ENCODE measurements at regions not wholly inside any gene's neighbourhood (a gene's known extent, or its start where the extent isn't known, plus 50 kb on each side); places are given as distances from the start of the nearest gene placed in this dataset.

DNA sequence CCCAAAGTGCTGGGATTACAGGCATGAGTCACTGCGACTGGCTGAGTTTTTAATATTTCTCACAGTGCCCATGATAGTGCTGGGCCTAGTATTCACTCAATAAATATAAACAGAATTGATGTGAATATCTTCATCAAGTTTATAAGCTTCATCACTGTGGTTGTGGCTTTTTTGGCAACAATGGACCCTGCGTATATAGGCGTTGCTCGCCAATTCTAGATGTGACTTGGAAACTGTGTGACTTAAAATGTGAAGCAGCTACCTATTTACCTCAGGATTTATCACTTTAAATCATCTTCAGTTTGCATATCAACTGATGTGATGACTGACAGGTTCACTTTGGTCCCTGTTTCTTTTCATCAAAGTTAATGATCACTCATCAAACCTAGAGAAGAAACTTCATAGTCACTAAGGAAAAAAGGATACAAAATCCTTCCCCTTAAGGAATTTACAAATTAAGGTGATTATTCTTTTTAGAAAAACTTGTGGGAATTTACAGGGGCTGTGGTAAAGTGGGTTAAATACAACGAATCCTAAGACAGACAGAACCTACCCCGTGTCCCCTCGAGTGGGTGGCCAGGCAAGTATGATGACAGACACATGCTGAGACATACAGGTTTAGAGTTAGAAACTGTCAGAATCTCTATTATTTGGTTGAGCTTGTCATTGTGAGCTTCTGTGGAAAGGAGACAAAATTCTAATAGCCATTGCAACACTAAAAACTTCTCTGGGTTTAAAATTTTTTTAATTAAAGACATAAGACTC, 101.3 kb downstream of the AKAP11 start (continued):
- TF ChIP-seq SUZ12 (IDR thresholded peaks at IDR 0.05; ENCODE audit: low read length) = no peak
- TF ChIP-seq, protein P1, sequence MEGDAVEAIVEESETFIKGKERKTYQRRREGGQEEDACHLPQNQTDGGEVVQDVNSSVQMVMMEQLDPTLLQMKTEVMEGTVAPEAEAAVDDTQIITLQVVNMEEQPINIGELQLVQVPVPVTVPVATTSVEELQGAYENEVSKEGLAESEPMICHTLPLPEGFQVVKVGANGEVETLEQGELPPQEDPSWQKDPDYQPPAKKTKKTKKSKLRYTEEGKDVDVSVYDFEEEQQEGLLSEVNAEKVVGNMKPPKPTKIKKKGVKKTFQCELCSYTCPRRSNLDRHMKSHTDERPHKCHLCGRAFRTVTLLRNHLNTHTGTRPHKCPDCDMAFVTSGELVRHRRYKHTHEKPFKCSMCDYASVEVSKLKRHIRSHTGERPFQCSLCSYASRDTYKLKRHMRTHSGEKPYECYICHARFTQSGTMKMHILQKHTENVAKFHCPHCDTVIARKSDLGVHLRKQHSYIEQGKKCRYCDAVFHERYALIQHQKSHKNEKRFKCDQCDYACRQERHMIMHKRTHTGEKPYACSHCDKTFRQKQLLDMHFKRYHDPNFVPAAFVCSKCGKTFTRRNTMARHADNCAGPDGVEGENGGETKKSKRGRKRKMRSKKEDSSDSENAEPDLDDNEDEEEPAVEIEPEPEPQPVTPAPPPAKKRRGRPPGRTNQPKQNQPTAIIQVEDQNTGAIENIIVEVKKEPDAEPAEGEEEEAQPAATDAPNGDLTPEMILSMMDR (IDR thresholded peaks at IDR 0.05; ENCODE audit: control extremely low read depth in 1 of 3, insufficient read depth in 1 of 3, low read depth in 1 of 3, low read length in 3 of 3) = no peak
- TF ChIP-seq EGR1 (IDR thresholded peaks at IDR 0.05; ENCODE audit: borderline replicate concordance, low read depth, low read length) = no peak
- no peak for TF ChIP-seq POU5F1 (IDR thresholded peaks at IDR 0.05; ENCODE audit: low read depth, low read length)

Measured in H1 (cell line).